LNCAP (cell line): ENCODE measurements at regions not wholly inside any gene's neighbourhood (a gene's known extent, or its start where the extent isn't known, plus 50 kb on each side); places are given as distances from the start of the nearest gene placed in this dataset.

Experiments used
- CTCF ChIP-seq: fragments of 450-650 bp; IDR thresholded peaks from 2 replicates; pipeline ENCODE4 v1.5.1; 2017; ENCODE audit warnings: mild to moderate bottlenecking

- TF ChIP-seq CTCF, result no peak
These were observed 163.3 kb downstream of the RPS24 start for GRCh38 chr10:78196964-78197363.

- no peak for TF ChIP-seq CTCF
These were observed 164.1 kb downstream of the RPS24 start for GRCh38 chr10:78197628-78198272.

GRCh38 chr10:78199005-78199725 lies 165.5 kb downstream of the RPS24 start:
- TF ChIP-seq CTCF, result no peak

DNA sequence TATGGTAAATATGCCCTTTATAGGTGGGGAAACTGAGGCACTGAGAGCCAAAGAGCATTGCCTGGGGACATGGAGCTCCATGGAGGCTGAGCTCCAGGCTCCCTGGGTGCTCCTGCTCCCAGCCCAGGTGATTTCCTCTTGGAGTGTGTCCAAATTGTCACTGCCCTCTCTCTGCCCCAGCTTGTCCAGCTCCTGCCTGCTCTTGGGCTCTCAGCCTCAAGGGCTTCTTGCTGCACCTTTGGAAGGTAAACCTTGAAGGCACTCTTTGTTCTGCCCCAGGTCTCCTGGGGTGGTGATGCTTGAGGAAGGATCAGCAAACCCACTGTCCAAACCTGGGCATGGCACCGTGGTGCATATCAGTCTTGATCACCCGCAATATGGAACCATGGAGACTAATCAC lies 166.1 kb downstream of the RPS24 start:
- no peak for TF ChIP-seq CTCF

- TF ChIP-seq CTCF, result no peak
These were observed 167.0 kb downstream of the RPS24 start for GRCh38 chr10:78200686-78201085.

DNA sequence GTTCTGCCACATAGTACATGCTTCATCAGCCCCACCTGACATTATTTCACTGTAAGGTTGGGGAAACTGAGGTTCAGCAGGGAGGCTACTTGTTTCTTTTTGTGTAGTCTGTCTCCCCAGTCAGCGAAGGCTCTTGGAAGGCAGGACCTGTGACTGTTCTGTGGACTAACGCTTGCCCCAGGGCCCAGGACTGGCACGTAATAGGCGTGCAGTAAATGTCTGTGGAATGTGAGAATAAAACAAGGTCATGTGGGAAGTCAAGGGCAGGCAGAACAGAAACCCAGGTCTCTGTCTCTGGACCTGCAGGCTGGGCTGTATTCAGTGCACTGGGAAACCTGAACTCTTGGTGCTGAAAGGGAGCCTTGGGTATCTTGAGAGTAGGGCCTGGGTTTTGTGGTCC lies 168.7 kb downstream of the RPS24 start:
- TF ChIP-seq CTCF, result no peak

DNA sequence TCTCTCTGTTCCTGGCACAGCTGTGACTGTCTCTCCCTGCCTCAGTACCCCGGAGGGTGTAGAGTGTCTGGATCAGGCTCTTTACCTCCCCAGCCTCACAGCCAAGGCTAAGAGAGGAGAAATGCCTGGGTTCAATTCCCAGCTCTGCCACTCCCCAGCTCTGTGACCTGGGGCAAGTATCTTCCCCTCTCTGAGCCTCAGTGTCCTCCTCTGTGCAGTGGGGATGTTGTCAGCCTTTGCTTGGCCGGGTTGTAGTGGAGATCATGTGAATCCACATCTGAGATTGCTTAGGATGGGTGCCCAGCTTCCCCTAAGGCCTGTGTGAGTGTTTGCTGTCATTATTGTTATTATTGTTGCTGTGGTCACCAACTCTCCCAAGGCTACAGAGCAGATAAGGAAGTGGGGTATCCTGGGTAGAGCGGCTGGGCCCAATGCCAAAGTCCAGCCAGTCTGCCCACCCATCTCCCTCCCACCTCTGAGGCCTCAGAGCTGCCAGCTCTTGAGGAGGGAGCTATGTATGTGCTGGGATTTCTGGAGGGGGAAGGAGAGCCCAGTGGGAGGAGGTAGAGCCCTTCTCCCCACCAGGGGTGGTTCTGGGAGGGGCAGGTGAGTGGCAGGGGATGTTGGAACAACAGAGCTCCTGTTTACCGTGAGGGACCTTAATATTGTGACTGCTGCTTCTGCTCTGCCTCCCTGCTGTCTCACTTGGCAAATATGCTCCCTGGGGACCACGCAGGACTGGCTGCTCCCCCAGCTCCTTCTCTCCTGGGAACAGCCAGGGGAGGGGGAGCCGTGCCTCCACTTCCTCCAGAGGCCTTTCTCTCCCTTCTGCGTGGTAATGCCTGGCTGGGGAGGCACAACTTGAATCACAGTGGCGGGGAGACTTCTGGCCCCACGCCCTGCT lies 170.5 kb downstream of the RPS24 start:
- no peak for TF ChIP-seq CTCF
